SH-SY5Y (cell line): ENCODE measurements at regions not wholly inside any gene's neighbourhood (a gene's known extent, or its start where the extent isn't known, plus 50 kb on each side); places are given as distances from the start of the nearest gene placed in this dataset.

Experiments used
- GATA2 ChIP-seq: IDR thresholded peaks from 2 replicates; pipeline ENCODE4 v1.6.1; 2011; ENCODE audit warnings: mild to moderate bottlenecking, low read depth, low read length
- GATA3 ChIP-seq: IDR thresholded peaks from 2 replicates; pipeline ENCODE4 v1.6.1; 2011; ENCODE audit warnings: low read depth, mild to moderate bottlenecking, low read length, moderate library complexity

GRCh38 chr2:35374845-35375244 lies 980.7 kb upstream of the CRIM1 start:
- no peak for TF ChIP-seq GATA2
- TF ChIP-seq GATA3 = no peak
